K562 (cell line): ENCODE measurements at regions not wholly inside any gene's neighbourhood (a gene's known extent, or its start where the extent isn't known, plus 50 kb on each side); places are given as distances from the start of the nearest gene placed in this dataset.

Experiments
- ATF4 ChIP-seq: fragments of 450-650 bp; formaldehyde crosslinking; IDR thresholded peaks from 2 replicates; pipeline ENCODE4 v1.4.0; 2022; ENCODE audit warnings: mild to moderate bottlenecking, moderate library complexity
- BRCA1 ChIP-seq, 2 experiments: fragments of 450-650 bp in 1 of 2; sonication (generic) in 1 of 2; formaldehyde crosslinking in 1 of 2; IDR thresholded peaks; 2 replicates each; pipeline versions ENCODE4 v1.5.0 to v1.6.1; 2017 to 2020; ENCODE audit warnings: mild to moderate bottlenecking in 1 of 2, missing genetic modification reagents in 1 of 2
- E2F4 ChIP-seq: sonication (generic); formaldehyde crosslinking; IDR thresholded peaks from 2 replicates; pipeline ENCODE4 v1.8.0; 2022; ENCODE audit warnings: mild to moderate bottlenecking, low read depth, missing genetic modification reagents
- ETS1 ChIP-seq: conservative IDR thresholded peaks from 2 replicates; pipeline ENCODE4 v1.6.1; 2011; ENCODE audit warnings: low read depth, mild to moderate bottlenecking, low read length; ENCODE audit not compliant: control insufficient read depth
- FOXA1 ChIP-seq: fragments of 450-650 bp; IDR thresholded peaks from 2 replicates; pipeline ENCODE4 v1.6.1; 2016; ENCODE audit warnings: mild to moderate bottlenecking, borderline replicate concordance
- HNRNPK ChIP-seq: fragments of 200-400 bp; formaldehyde crosslinking; IDR thresholded peaks from one replicate; pipeline ENCODE4 v1.6.1; 2018; ENCODE audit warnings: mild to moderate bottlenecking, low read depth, low read length; ENCODE audit not compliant: poor library complexity, severe bottlenecking
- HNRNPUL1 ChIP-seq: fragments of 200-400 bp; formaldehyde crosslinking; IDR thresholded peaks from 2 replicates; pipeline ENCODE4 v1.6.1; 2017; ENCODE audit warnings: low read length
- PHF21A ChIP-seq: fragments of 450-650 bp; IDR thresholded peaks from 2 replicates; pipeline ENCODE4 v1.6.1; 2017; ENCODE audit warnings: low read depth, borderline replicate concordance
- RFX5 ChIP-seq: IDR thresholded peaks from 2 replicates; pipeline ENCODE4 v1.6.1; 2011; ENCODE audit warnings: low read depth, mild to moderate bottlenecking, improper control_type of control experiment, low read length
- SMARCA5 ChIP-seq: fragments of 450-650 bp; IDR thresholded peaks from 2 replicates; pipeline ENCODE4 v1.6.1; 2016
- TFAM ChIP-seq: fragments of 250-450 bp; sonication (Bioruptor Pico); conservative IDR thresholded peaks from 2 replicates; pipeline ENCODE4 v1.5.0; 2021; ENCODE audit warnings: mild to moderate bottlenecking, moderate library complexity
- VEZF1 ChIP-seq: fragments of 200-800 bp; sonication (Bioruptor generic); IDR thresholded peaks from 2 replicates; pipeline ENCODE4 v1.6.1; 2017; ENCODE audit warnings: missing genetic modification characterization, missing compliant biosample characterization
- ZBTB43 ChIP-seq: sonication (generic); formaldehyde crosslinking; IDR thresholded peaks from 2 replicates; pipeline ENCODE4 v1.8.0; 2023; ENCODE audit warnings: mild to moderate bottlenecking, missing genetic modification reagents
- ZEB2 ChIP-seq: fragments of 450-650 bp; IDR thresholded peaks from 2 replicates; pipeline ENCODE4 v1.6.1; 2016
- ZFP36 ChIP-seq: fragments of 150-350 bp; IDR thresholded peaks from 2 replicates; pipeline ENCODE4 v1.6.1; 2018; ENCODE audit warnings: low read length, low read depth; ENCODE audit not compliant: partially characterized antibody
- ZNF444 ChIP-seq: fragments of 250-450 bp; sonication (Bioruptor Pico); IDR thresholded peaks from 2 replicates; pipeline ENCODE4 v1.4.0; 2020; ENCODE audit warnings: mild to moderate bottlenecking, moderate library complexity
- ZNF511 ChIP-seq: sonication (generic); formaldehyde crosslinking; IDR thresholded peaks from 2 replicates; pipeline ENCODE4 v1.8.0; 2022; ENCODE audit warnings: mild to moderate bottlenecking, missing genetic modification reagents
- ZNF639 ChIP-seq, 2 experiments: fragments of 200-800 bp in 1 of 2; sonication (Bioruptor generic) in 1 of 2; sonication (generic) in 1 of 2; formaldehyde crosslinking in 1 of 2; IDR thresholded peaks in 1 of 2; conservative IDR thresholded peaks in 1 of 2; 2 replicates each; pipeline versions ENCODE4 v1.5.0 to v1.6.1; 2016 to 2020; ENCODE audit warnings: missing compliant biosample characterization in 1 of 2, missing genetic modification characterization in 1 of 2, missing genetic modification reagents in 1 of 2
- ZNF785 ChIP-seq: fragments of 250-450 bp; sonication (Bioruptor Pico); IDR thresholded peaks from 2 replicates; pipeline ENCODE4 v1.4.0; 2020; ENCODE audit warnings: mild to moderate bottlenecking

GRCh38 chr18:966759-967576, 62.3 kb downstream of the ADCYAP1 start (continued):
- peak; percentile 96 for TF ChIP-seq ATF4 (CRISPR knock-in tag)
- no peak for TF ChIP-seq FOXA1
- TF ChIP-seq RFX5 = no peak
- TF ChIP-seq HNRNPK = no peak
- TF ChIP-seq ZNF511 (CRISPR knock-in tag) = no peak
- no peak for TF ChIP-seq TFAM (CRISPR knock-in tag)
- TF ChIP-seq ZNF444 (CRISPR knock-in tag) = no peak
- TF ChIP-seq BRCA1 (IDR thresholded peaks at IDR 0.05) = no peak
- TF ChIP-seq BRCA1 (CRISPR knock-in tag; IDR thresholded peaks at IDR 0.05) = no peak
- TF ChIP-seq HNRNPUL1 = no peak
- peak in 1 of 2 experiments; percentile 53; a peak in 2 of 4 replicates for TF ChIP-seq ZNF639 (CRISPR knock-in tag; conservative IDR thresholded peaks at IDR 0.05 in 1 of 2, IDR thresholded peaks at IDR 0.05 in 1 of 2)
- peak; percentile 73; the same call in 1 of the 2 replicates for TF ChIP-seq ZEB2
- no peak for TF ChIP-seq E2F4 (CRISPR knock-in tag)
- TF ChIP-seq ZFP36 = no peak
- TF ChIP-seq PHF21A = no peak
- TF ChIP-seq SMARCA5 = no peak
- no peak for TF ChIP-seq ETS1
- no peak for TF ChIP-seq ZBTB43 (CRISPR knock-in tag)
- TF ChIP-seq ZNF785 (CRISPR knock-in tag) = no peak
- peak; percentile 54 for TF ChIP-seq VEZF1 (CRISPR knock-in tag)
